Effector CD4-positive, alpha-beta T cell (primary cell): ENCODE measurements at regions not wholly inside any gene's neighbourhood (a gene's known extent, or its start where the extent isn't known, plus 50 kb on each side); places are given as distances from the start of the nearest gene placed in this dataset.

ENCODE experiments used
- DNase-seq: peaks from one replicate; pipeline ENCODE4 v3.0.0-alpha.2; 2020

GRCh38 chr5:174380311-174380710 is 334.8 kb downstream of the NSG2 start:
- no peak for DNase-seq

- DNase-seq: no peak
Observed at GRCh38 chr5:174381241-174381640, 335.7 kb downstream of the NSG2 start.

- DNase-seq: no peak
Observed at GRCh38 chr5:174383210-174384167, 338.0 kb downstream of the NSG2 start.

GRCh38 chr5:174384509-174384947 is 339.0 kb downstream of the NSG2 start:
- DNase-seq: no peak

GRCh38 chr5:174386306-174386705 is 338.1 kb upstream of the MSX2 start:
- DNase-seq: no peak

GRCh38 chr5:174386846-174387245 is 337.5 kb upstream of the MSX2 start:
- DNase-seq: no peak

- DNase-seq: no peak
Observed at GRCh38 chr5:174387448-174387847, 336.9 kb upstream of the MSX2 start.

- no peak for DNase-seq
Observed at GRCh38 chr5:174392892-174393291, 331.5 kb upstream of the MSX2 start.

GRCh38 chr5:174396541-174396940 is 327.8 kb upstream of the MSX2 start:
- DNase-seq: no peak

- no peak for DNase-seq
Observed at GRCh38 chr5:174397206-174397605, 327.2 kb upstream of the MSX2 start.

- no peak for DNase-seq
Observed at GRCh38 chr5:174398171-174398570, 326.2 kb upstream of the MSX2 start.

GRCh38 chr5:174399411-174399810 is 325.0 kb upstream of the MSX2 start:
- DNase-seq: no peak

- DNase-seq: no peak
Observed at GRCh38 chr5:174400461-174400860, 323.9 kb upstream of the MSX2 start.

GRCh38 chr5:174401793-174402192 is 322.6 kb upstream of the MSX2 start:
- no peak for DNase-seq

GRCh38 chr5:174402222-174402812 is 322.1 kb upstream of the MSX2 start:
- no peak for DNase-seq

GRCh38 chr5:174404848-174405247 is 319.5 kb upstream of the MSX2 start:
- no peak for DNase-seq

GRCh38 chr5:174409070-174409469 is 315.3 kb upstream of the MSX2 start:
- DNase-seq: no peak

- DNase-seq: no peak
Observed at GRCh38 chr5:174409971-174410370, 314.4 kb upstream of the MSX2 start.

GRCh38 chr5:174410716-174411478 is 313.5 kb upstream of the MSX2 start:
- DNase-seq: no peak

- no peak for DNase-seq
Observed at GRCh38 chr5:174411479-174411819, 312.9 kb upstream of the MSX2 start.

- no peak for DNase-seq
Observed at GRCh38 chr5:174412374-174412773, 312.0 kb upstream of the MSX2 start.

- no peak for DNase-seq
Observed at GRCh38 chr5:174412941-174413340, 311.4 kb upstream of the MSX2 start.

- DNase-seq: no peak
Observed at GRCh38 chr5:174413567-174414314, 310.6 kb upstream of the MSX2 start.
